Thoracic aorta (tissue), 2 donors: ENCODE measurements at regions not wholly inside any gene's neighbourhood (a gene's known extent, or its start where the extent isn't known, plus 50 kb on each side); places are given as distances from the start of the nearest gene placed in this dataset.
A peak's percentile ranks its signal among the peaks of the same experiment; 100 is the strongest.

Experiments used
- ATAC-seq: fragments of 150-250 bp; one replicate; pipeline ENCODE4 v1.8.0; 2017; ENCODE audit warnings: low read depth; ENCODE audit not compliant: insufficient number of reproducible peaks, low FRiP score
- DNase-seq: peaks from one replicate; pipeline ENCODE4 v3.0.0-alpha.2; 2020; ENCODE audit warnings: low spot score
- H3K27ac ChIP-seq, 2 donors: fragments of 200-600 bp; sonication (generic); 1 replicate in 1 of 2; 2 replicates in 1 of 2; pipeline ENCODE4 v1.5.1; 2016; ENCODE audit warnings: mild to moderate bottlenecking in 2 of 2, moderate library complexity in 2 of 2
- H3K27me3 ChIP-seq: fragments of 200-600 bp; sonication (generic); replicated peaks from 2 replicates; pipeline ENCODE4 v1.6.0; 2016; ENCODE audit warnings: mild to moderate bottlenecking; ENCODE audit not compliant: insufficient read depth
- H3K36me3 ChIP-seq: fragments of 200-600 bp; sonication (generic); one replicate; pipeline ENCODE4 v1.5.1; 2016
- H3K4me1 ChIP-seq, 2 donors: fragments of 200-600 bp; sonication (generic); 1 replicate in 1 of 2; 2 replicates in 1 of 2; pipeline versions ENCODE4 v1.5.1 to v1.6.0; 2016; ENCODE audit warnings: low read depth in 2 of 2, mild to moderate bottlenecking in 1 of 2; ENCODE audit not compliant: control insufficient read depth in 1 of 2
- H3K4me3 ChIP-seq: fragments of 200-600 bp; sonication (generic); 2 replicates; pipeline ENCODE4 v1.5.1; 2016; ENCODE audit warnings: mild to moderate bottlenecking
- H3K9me3 ChIP-seq: fragments of 200-600 bp; sonication (generic); 2 replicates; pipeline ENCODE4 v1.5.1; 2016
- CTCF ChIP-seq: fragments of 200-600 bp; sonication (generic); IDR thresholded peaks from one replicate; pipeline ENCODE4 v1.5.1; 2019; ENCODE audit warnings: antibody characterized with exemption

GRCh38 chr4:126361287-126361686 lies 1046.5 kb downstream of the FAT4 start:
- no peaks in the 10 kb centered on the region for H3K27me3 ChIP-seq
- no peak for TF ChIP-seq CTCF
- no peak overlapping the region for H3K4me3 ChIP-seq
- H3K4me1 ChIP-seq = peaks cover 0 to 10% of the 10 kb centered on the region in 2 donors
- ATAC-seq (no peak), DNase-seq (no peak)
- H3K27ac ChIP-seq = no peak overlapping the region
- H3K36me3 ChIP-seq = no peaks in the 10 kb centered on the region
- H3K9me3 ChIP-seq = no peaks in the 10 kb centered on the region

- TF ChIP-seq CTCF = no peak
- no peak overlapping the region for H3K27ac ChIP-seq
- H3K4me1 ChIP-seq = peaks cover 3 to 17% of the 10 kb centered on the region in 2 donors
- H3K9me3 ChIP-seq = no peaks in the 10 kb centered on the region
- ATAC-seq (peak; percentile 64), DNase-seq (no peak)
- no peaks in the 10 kb centered on the region for H3K27me3 ChIP-seq
- H3K36me3 ChIP-seq = no peaks in the 10 kb centered on the region
- no peak overlapping the region for H3K4me3 ChIP-seq
Observed at GRCh38 chr4:126364311-126364911, 1049.7 kb downstream of the FAT4 start.

- no peaks in the 10 kb centered on the region for H3K27me3 ChIP-seq
- no peak for DNase-seq
- H3K9me3 ChIP-seq = no peaks in the 10 kb centered on the region
- peaks cover 3 to 20% of the 10 kb centered on the region in 2 donors for H3K4me1 ChIP-seq
- H3K4me3 ChIP-seq = no peak overlapping the region
- ATAC-seq = no peak
- TF ChIP-seq CTCF = no peak
- no peaks in the 10 kb centered on the region for H3K36me3 ChIP-seq
- no peak overlapping the region for H3K27ac ChIP-seq
Observed at GRCh38 chr4:126369076-126369475, 1054.3 kb downstream of the FAT4 start.

- Histone ChIP-seq H3K27ac (no peak overlapping the region), H3K9me3 (no peaks in the 10 kb centered on the region), H3K4me3 (no peak overlapping the region), H3K36me3 (no peaks in the 10 kb centered on the region), H3K4me1 (peaks cover 11 to 29% of the 10 kb centered on the region in 2 donors), H3K27me3 (no peaks in the 10 kb centered on the region)
- no peak for TF ChIP-seq CTCF
- no peak for DNase-seq
- ATAC-seq = no peak
Observed at GRCh38 chr4:126372634-126373033, 1057.9 kb downstream of the FAT4 start.

GRCh38 chr4:126375462-126376054 lies 1060.8 kb downstream of the FAT4 start:
- Histone ChIP-seq H3K36me3 (no peaks in the 10 kb centered on the region), H3K4me1 (peaks cover 8 to 16% of the 10 kb centered on the region in 2 donors), H3K27ac (peak overlapping the region in 1 of 2 donors; percentile 15), H3K27me3 (no peaks in the 10 kb centered on the region), H3K9me3 (no peaks in the 10 kb centered on the region), H3K4me3 (no peak overlapping the region)
- ATAC-seq (no peak), DNase-seq (no peak)
- no peak for TF ChIP-seq CTCF
